HCT116 (cell line): ENCODE measurements at regions not wholly inside any gene's neighbourhood (a gene's known extent, or its start where the extent isn't known, plus 50 kb on each side); places are given as distances from the start of the nearest gene placed in this dataset.

Source experiments
- ATAC-seq: fragments of 200-7000 bp; cut with Tn5 transposase; 2 replicates; pipeline ENCODE4 v1.9.1; 2020; ENCODE audit warnings: mild to moderate bottlenecking, moderate library complexity
- BruUV-seq: library from RNA; stranded (reverse); fragments of 400-500 nt; replicated peaks from 2 replicates; lab custom pipeline; 2021; lab: Mats Ljungman, UMichigan
- CTCF ChIA-PET: fragments of 300-600 bp; sonication (Branson Sonifier 250); formaldehyde crosslinking; loops from one replicate; lab custom pipeline; 2021; ENCODE audit warnings: antibody characterized with exemption; lab: Charles Lee
- POLR2A ChIA-PET: fragments of 300-600, 350-600 bp; sonication (Branson Sonifier 250); formaldehyde crosslinking; loops from one replicate; lab custom pipeline; 2021; ENCODE audit warnings: antibody characterized with exemption; lab: Charles Lee
- RAD21 ChIA-PET, 2 experiments: fragments of 300-600 bp; sonication (Branson Sonifier 250); formaldehyde crosslinking; loops; one replicate each; lab custom pipeline; 2023; ENCODE audit warnings: low total read pairs in 2 of 2; ENCODE audit not compliant: uncharacterized antibody in 2 of 2, unreplicated experiment in 2 of 2, low non-redundant PET in 1 of 2; lab: Charles Lee
- DNase-seq: peaks from one replicate; pipeline ENCODE4 v3.0.0-alpha.2; 2010; ENCODE audit warnings: low read depth, low spot score
- H2AFZ ChIP-seq: fragments of 200-600 bp; shearing (Covaris generic), sonication (generic); 2 replicates; pipeline ENCODE4 v1.6.1; 2017; ENCODE audit warnings: low read depth, mixed run types, mixed read lengths, antibody characterized with exemption, low read length; ENCODE audit not compliant: poor library complexity, severe bottlenecking
- H3K27ac ChIP-seq: 2 replicates; pipeline ENCODE4 v1.5.1; 2012; ENCODE audit warnings: low read depth, low read length
- H3K27me3 ChIP-seq: fragments of 200-600 bp; sonication (generic); 2 replicates; pipeline ENCODE4 v1.6.1; 2016; ENCODE audit warnings: mixed run types, low read length, mixed read lengths; ENCODE audit not compliant: insufficient read depth
- H3K36me3 ChIP-seq, 2 experiments: fragments of 200-500 bp in 1 of 2; fragments of 200-600 bp in 1 of 2; sonication (Bioruptor generic) in 1 of 2; sonication (generic) in 1 of 2; 2 replicates each; pipeline versions ENCODE4 v1.5.1 to v1.6.1; 2014 to 2016; ENCODE audit warnings: low read length in 2 of 2, inconsistent platforms in 1 of 2, mixed read lengths in 1 of 2, mixed run types in 1 of 2; ENCODE audit not compliant: insufficient read depth in 2 of 2, control insufficient read depth in 1 of 2
- H3K4me1 ChIP-seq, 2 experiments: fragments of 200-600 bp in 1 of 2; sonication (generic) in 1 of 2; 2 replicates each; pipeline versions ENCODE4 v1.5.1 to v1.6.1; 2012 to 2017; ENCODE audit warnings: low read length in 2 of 2, inconsistent platforms in 1 of 2, mild to moderate bottlenecking in 1 of 2, mixed read lengths in 1 of 2, mixed run types in 1 of 2, moderate library complexity in 1 of 2; ENCODE audit not compliant: insufficient read depth in 2 of 2, control insufficient read depth in 1 of 2
- H3K4me2 ChIP-seq: fragments of 200-600 bp; sonication (generic); 2 replicates; pipeline ENCODE4 v1.6.1; 2017; ENCODE audit warnings: mixed run types, low read length, mixed read lengths
- H3K4me3 ChIP-seq, 2 experiments: fragments of 200-600 bp in 1 of 2; sonication (generic) in 1 of 2; replicated peaks in 1 of 2; 2 replicates each; pipeline ENCODE4 v1.5.1; 2011 to 2016; ENCODE audit warnings: low read length in 2 of 2, control low read depth in 1 of 2, low read depth in 1 of 2, mild to moderate bottlenecking in 1 of 2, mixed read lengths in 1 of 2, mixed run types in 1 of 2
- H3K79me2 ChIP-seq: fragments of 200-600 bp; sonication (generic); 2 replicates; pipeline ENCODE4 v1.6.1; 2017; ENCODE audit warnings: mild to moderate bottlenecking, mixed run types, low read length, moderate library complexity, mixed read lengths; ENCODE audit not compliant: insufficient read depth
- H3K9ac ChIP-seq: fragments of 200-600 bp; sonication (generic); 2 replicates; pipeline ENCODE4 v1.6.1; 2016; ENCODE audit warnings: low read length, mixed read lengths
- H3K9me2 ChIP-seq: fragments of 200-600 bp; sonication (generic), shearing (Covaris generic); 2 replicates; pipeline ENCODE4 v1.6.1; 2017; ENCODE audit warnings: mixed run types, mild to moderate bottlenecking, moderate library complexity; ENCODE audit not compliant: insufficient read depth
- H3K9me3 ChIP-seq, 2 experiments: fragments of 200-500 bp in 1 of 2; fragments of 200-600 bp in 1 of 2; sonication (Bioruptor generic) in 1 of 2; sonication (generic) in 1 of 2; 2 replicates each; pipeline ENCODE4 v1.6.1; 2014 to 2017; ENCODE audit warnings: low read length in 2 of 2, mixed read lengths in 2 of 2, inconsistent platforms in 1 of 2, low read depth in 1 of 2, mild to moderate bottlenecking in 1 of 2, mixed run types in 1 of 2, moderate library complexity in 1 of 2; ENCODE audit not compliant: control insufficient read depth in 1 of 2, insufficient read depth in 1 of 2
- H4K20me1 ChIP-seq: fragments of 200-600 bp; sonication (generic), shearing (Covaris generic); 2 replicates; pipeline ENCODE4 v1.6.1; 2017; ENCODE audit warnings: mixed run types, mild to moderate bottlenecking, moderate library complexity; ENCODE audit not compliant: insufficient read depth
- CBX3 ChIP-seq: IDR thresholded peaks from 2 replicates; pipeline ENCODE4 v1.6.1; 2012; ENCODE audit warnings: low read depth
- POLR2A ChIP-seq: IDR thresholded peaks from 2 replicates; pipeline ENCODE4 v1.7.0; 2011; ENCODE audit warnings: borderline replicate concordance; ENCODE audit not compliant: insufficient read depth, insufficient read length; ENCODE audit errors: extremely low read depth
- POLR2AphosphoS5 ChIP-seq: IDR thresholded peaks from 2 replicates; pipeline ENCODE4 v1.6.1; 2011; ENCODE audit warnings: mild to moderate bottlenecking, low read depth, low read length, moderate library complexity
- REST ChIP-seq: IDR thresholded peaks from 2 replicates; pipeline ENCODE4 v1.6.1; 2012; ENCODE audit warnings: low read depth
- SP1 ChIP-seq: IDR thresholded peaks from 2 replicates; pipeline ENCODE4 v1.6.1; 2012; ENCODE audit warnings: low read depth
- SRF ChIP-seq: IDR thresholded peaks from 2 replicates; pipeline ENCODE4 v1.6.1; 2012; ENCODE audit warnings: low read depth
- TCF7L2 ChIP-seq: IDR thresholded peaks from 2 replicates; pipeline ENCODE4 v1.7.0; 2011; ENCODE audit warnings: borderline replicate concordance, inconsistent platforms; ENCODE audit not compliant: insufficient read depth, insufficient read length; ENCODE audit errors: extremely low read depth
- YY1 ChIP-seq: IDR thresholded peaks from 2 replicates; pipeline ENCODE4 v1.6.1; 2011; ENCODE audit warnings: low read length, low read depth, moderate library complexity, mild to moderate bottlenecking; ENCODE audit not compliant: insufficient replicate concordance; ENCODE audit errors: extremely low read depth
- intact Hi-C: fragments of 100-400 bp; cut with micrococcal nuclease; formaldehyde crosslinking; loops from 2 replicates; pipeline ENCODE4 v1.10.0; 2022
- TF ChIP-seq, protein P1 (sequence below): IDR thresholded peaks from 2 replicates; pipeline ENCODE4 v1.6.1; 2011; ENCODE audit warnings: mild to moderate bottlenecking, low read length, moderate library complexity; ENCODE audit not compliant: insufficient replicate concordance; ENCODE audit errors: extremely low read depth
- TF ChIP-seq, protein P2 (sequence below): IDR thresholded peaks from 2 replicates; pipeline ENCODE4 v1.6.1; 2012
- TF ChIP-seq, protein P3 (sequence below), 3 experiments: fragments of 200-600 bp in 1 of 3; sonication (generic) in 1 of 3; IDR thresholded peaks in 2 of 3; conservative IDR thresholded peaks in 1 of 3; 2 replicates each; pipeline ENCODE4 v1.5.1; 2012 to 2017; ENCODE audit warnings: low read depth in 2 of 3, low read length in 2 of 3, antibody characterized with exemption in 1 of 3, borderline replicate concordance in 1 of 3, control low read depth in 1 of 3, mild to moderate bottlenecking in 1 of 3, mixed read lengths in 1 of 3, mixed run types in 1 of 3, moderate library complexity in 1 of 3; ENCODE audit not compliant: insufficient read depth in 1 of 3

GRCh38 chr6:54629131-54629530 lies 217.4 kb upstream of the FAM83B start:
- Histone ChIP-seq H3K4me1 (no peaks in the 10 kb centered on the region), H3K4me2 (no peak overlapping the region), H3K4me3 (no peak overlapping the region), H3K9me2 (no peaks in the 10 kb centered on the region), H2AFZ (no peak overlapping the region), H3K79me2 (no peaks in the 10 kb centered on the region), H3K27me3 (no peaks in the 10 kb centered on the region), H3K9ac (no peak overlapping the region), H3K27ac (no peak overlapping the region), H4K20me1 (no peaks in the 10 kb centered on the region), H3K36me3 (no peaks in the 10 kb centered on the region), H3K9me3 (no peaks in the 10 kb centered on the region)
- ChIA-PET POLR2A (no interaction called here), RAD21 (no interaction called here), CTCF (interaction anchor here (1.3 kb wide), 1 partner anchor 12 kb away, joined by 3 read pairs; no protein-coding TSS in a partner anchor)
- no peak for DNase-seq
- intact Hi-C loops: no loop called here
- no peak for ATAC-seq
- TF ChIP-seq, protein P1, sequence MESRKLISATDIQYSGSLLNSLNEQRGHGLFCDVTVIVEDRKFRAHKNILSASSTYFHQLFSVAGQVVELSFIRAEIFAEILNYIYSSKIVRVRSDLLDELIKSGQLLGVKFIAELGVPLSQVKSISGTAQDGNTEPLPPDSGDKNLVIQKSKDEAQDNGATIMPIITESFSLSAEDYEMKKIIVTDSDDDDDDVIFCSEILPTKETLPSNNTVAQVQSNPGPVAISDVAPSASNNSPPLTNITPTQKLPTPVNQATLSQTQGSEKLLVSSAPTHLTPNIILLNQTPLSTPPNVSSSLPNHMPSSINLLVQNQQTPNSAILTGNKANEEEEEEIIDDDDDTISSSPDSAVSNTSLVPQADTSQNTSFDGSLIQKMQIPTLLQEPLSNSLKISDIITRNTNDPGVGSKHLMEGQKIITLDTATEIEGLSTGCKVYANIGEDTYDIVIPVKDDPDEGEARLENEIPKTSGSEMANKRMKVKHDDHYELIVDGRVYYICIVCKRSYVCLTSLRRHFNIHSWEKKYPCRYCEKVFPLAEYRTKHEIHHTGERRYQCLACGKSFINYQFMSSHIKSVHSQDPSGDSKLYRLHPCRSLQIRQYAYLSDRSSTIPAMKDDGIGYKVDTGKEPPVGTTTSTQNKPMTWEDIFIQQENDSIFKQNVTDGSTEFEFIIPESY: no peak
- TF ChIP-seq, protein P2, sequence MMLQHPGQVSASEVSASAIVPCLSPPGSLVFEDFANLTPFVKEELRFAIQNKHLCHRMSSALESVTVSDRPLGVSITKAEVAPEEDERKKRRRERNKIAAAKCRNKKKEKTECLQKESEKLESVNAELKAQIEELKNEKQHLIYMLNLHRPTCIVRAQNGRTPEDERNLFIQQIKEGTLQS: no peak
- TF ChIP-seq YY1 (no peak), REST (no peak), TCF7L2 (no peak), SP1 (no peak), CBX3 (no peak), POLR2AphosphoS5 (no peak), POLR2A (no peak), SRF (no peak)
- TF ChIP-seq, protein P3, sequence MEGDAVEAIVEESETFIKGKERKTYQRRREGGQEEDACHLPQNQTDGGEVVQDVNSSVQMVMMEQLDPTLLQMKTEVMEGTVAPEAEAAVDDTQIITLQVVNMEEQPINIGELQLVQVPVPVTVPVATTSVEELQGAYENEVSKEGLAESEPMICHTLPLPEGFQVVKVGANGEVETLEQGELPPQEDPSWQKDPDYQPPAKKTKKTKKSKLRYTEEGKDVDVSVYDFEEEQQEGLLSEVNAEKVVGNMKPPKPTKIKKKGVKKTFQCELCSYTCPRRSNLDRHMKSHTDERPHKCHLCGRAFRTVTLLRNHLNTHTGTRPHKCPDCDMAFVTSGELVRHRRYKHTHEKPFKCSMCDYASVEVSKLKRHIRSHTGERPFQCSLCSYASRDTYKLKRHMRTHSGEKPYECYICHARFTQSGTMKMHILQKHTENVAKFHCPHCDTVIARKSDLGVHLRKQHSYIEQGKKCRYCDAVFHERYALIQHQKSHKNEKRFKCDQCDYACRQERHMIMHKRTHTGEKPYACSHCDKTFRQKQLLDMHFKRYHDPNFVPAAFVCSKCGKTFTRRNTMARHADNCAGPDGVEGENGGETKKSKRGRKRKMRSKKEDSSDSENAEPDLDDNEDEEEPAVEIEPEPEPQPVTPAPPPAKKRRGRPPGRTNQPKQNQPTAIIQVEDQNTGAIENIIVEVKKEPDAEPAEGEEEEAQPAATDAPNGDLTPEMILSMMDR (IDR thresholded peaks at IDR 0.05 in 2 of 3, conservative IDR thresholded peaks at IDR 0.05 in 1 of 3; ENCODE audit: borderline replicate concordance in 1 of 3, insufficient read depth in 1 of 3, low read depth in 2 of 3, low read length in 2 of 3): no peak
- no TSS peak for BruUV-seq
